H9 (cell line): ENCODE measurements at regions not wholly inside any gene's neighbourhood (a gene's known extent, or its start where the extent isn't known, plus 50 kb on each side); places are given as distances from the start of the nearest gene placed in this dataset.

Experiments used
- DNase-seq: peaks from one replicate; pipeline ENCODE4 v3.0.0-alpha.2; 2017
- H2AFZ ChIP-seq: one replicate; pipeline ENCODE4 v1.6.1; 2013; ENCODE audit warnings: mild to moderate bottlenecking, low read length, control low read depth, moderate library complexity
- H2AK5ac ChIP-seq: 2 replicates; pipeline ENCODE4 v1.6.1; 2013; ENCODE audit warnings: low read length, control low read depth, mixed read lengths; ENCODE audit not compliant: insufficient read length
- H2BK120ac ChIP-seq: one replicate; pipeline ENCODE4 v1.6.1; 2013; ENCODE audit warnings: low read depth, mild to moderate bottlenecking, low read length, control low read depth, inconsistent platforms; ENCODE audit not compliant: poor library complexity, severe bottlenecking
- H2BK12ac ChIP-seq: 2 replicates; pipeline ENCODE4 v1.6.1; 2013; ENCODE audit warnings: low read length, control low read depth, mixed read lengths, low read depth; ENCODE audit not compliant: insufficient read length
- H2BK15ac ChIP-seq: 2 replicates; pipeline ENCODE4 v1.6.1; 2013; ENCODE audit warnings: low read depth, low read length, control low read depth
- H2BK20ac ChIP-seq: one replicate; pipeline ENCODE4 v1.6.1; 2013; ENCODE audit warnings: low read depth, mild to moderate bottlenecking, low read length, control low read depth, inconsistent platforms; ENCODE audit not compliant: poor library complexity, severe bottlenecking
- H2BK5ac ChIP-seq: 2 replicates; pipeline ENCODE4 v1.6.1; 2013; ENCODE audit warnings: low read length, control low read depth, mixed read lengths; ENCODE audit not compliant: insufficient read length
- H3K14ac ChIP-seq: 2 replicates; pipeline ENCODE4 v1.6.1; 2013; ENCODE audit warnings: low read length, control low read depth; ENCODE audit not compliant: insufficient read depth
- H3K18ac ChIP-seq: 2 replicates; pipeline ENCODE4 v1.6.1; 2013; ENCODE audit warnings: low read depth, mild to moderate bottlenecking, mixed read lengths, low read length, control low read depth; ENCODE audit not compliant: insufficient read length
- H3K23ac ChIP-seq: 2 replicates; pipeline ENCODE4 v1.6.1; 2013; ENCODE audit warnings: low read length, control low read depth, mixed read lengths, low read depth; ENCODE audit not compliant: insufficient read length
- H3K23me2 ChIP-seq: 2 replicates; pipeline ENCODE4 v1.6.1; 2013; ENCODE audit warnings: low read depth, mild to moderate bottlenecking, mixed read lengths, low read length, control low read depth; ENCODE audit not compliant: insufficient read length, poor library complexity, severe bottlenecking
- H3K27ac ChIP-seq: 2 replicates; pipeline ENCODE4 v1.5.1; 2013; ENCODE audit warnings: low read length, control low read depth, mixed read lengths, low read depth; ENCODE audit not compliant: insufficient read length
- H3K27me3 ChIP-seq: 2 replicates; pipeline ENCODE4 v1.6.1; 2013; ENCODE audit warnings: low read length, control low read depth, inconsistent platforms; ENCODE audit not compliant: insufficient read depth
- H3K4ac ChIP-seq: 2 replicates; pipeline ENCODE4 v1.6.1; 2013; ENCODE audit warnings: low read depth, mild to moderate bottlenecking, control low read depth, inconsistent platforms, low read length, moderate library complexity
- H3K4me1 ChIP-seq: 2 replicates; pipeline ENCODE4 v1.6.1; 2013; ENCODE audit warnings: low read length, control low read depth, inconsistent platforms; ENCODE audit not compliant: insufficient read depth
- H3K4me2 ChIP-seq: 2 replicates; pipeline ENCODE4 v1.6.1; 2013; ENCODE audit warnings: low read length, control low read depth, mixed read lengths; ENCODE audit not compliant: insufficient read length, insufficient read depth
- H3K56ac ChIP-seq: 2 replicates; pipeline ENCODE4 v1.6.1; 2013; ENCODE audit warnings: low read depth, mild to moderate bottlenecking, mixed read lengths, low read length, control low read depth; ENCODE audit not compliant: insufficient read length
- H3K79me1 ChIP-seq: 2 replicates; pipeline ENCODE4 v1.6.1; 2013; ENCODE audit warnings: low read depth, mild to moderate bottlenecking, moderate library complexity, low read length, control low read depth, inconsistent platforms; ENCODE audit not compliant: insufficient read depth, poor library complexity, severe bottlenecking
- H3K79me2 ChIP-seq: 2 replicates; pipeline ENCODE4 v1.6.1; 2013; ENCODE audit warnings: low read length, control low read depth, inconsistent platforms; ENCODE audit not compliant: insufficient read depth
- H3K9ac ChIP-seq: 2 replicates; pipeline ENCODE4 v1.6.1; 2013; ENCODE audit warnings: low read length, control low read depth, mixed read lengths; ENCODE audit not compliant: insufficient read length; ENCODE audit errors: extremely low read depth
- H3K9me3 ChIP-seq: one replicate; pipeline ENCODE4 v1.6.1; 2013; ENCODE audit warnings: low read depth, low read length, inconsistent platforms; ENCODE audit not compliant: control insufficient read depth
- H3T11ph ChIP-seq: one replicate; pipeline ENCODE4 v1.6.1; 2013; ENCODE audit warnings: mild to moderate bottlenecking, low read length, control low read depth, inconsistent platforms
- H4K20me1 ChIP-seq: one replicate; pipeline ENCODE4 v1.6.1; 2013; ENCODE audit not compliant: control insufficient read depth, insufficient read length, insufficient read depth
- H4K5ac ChIP-seq: 2 replicates; pipeline ENCODE4 v1.6.1; 2013; ENCODE audit warnings: low read depth, mild to moderate bottlenecking, mixed read lengths, low read length, control low read depth; ENCODE audit not compliant: insufficient read length
- H4K8ac ChIP-seq: replicated peaks from 2 replicates; pipeline ENCODE4 v1.6.1; 2013; ENCODE audit warnings: low read length, control low read depth, mixed read lengths, low read depth; ENCODE audit not compliant: insufficient read length
- H4K91ac ChIP-seq: 2 replicates; pipeline ENCODE4 v1.6.1; 2013; ENCODE audit warnings: low read depth, mild to moderate bottlenecking, moderate library complexity, mixed read lengths, low read length, control low read depth; ENCODE audit not compliant: insufficient read length
- H3K27ac Mint-ChIP-seq, 3 experiments: 2 replicates in 2 of 3; 3 replicates in 1 of 3; pipeline ENCODE4 v1.8.0; 2020 to 2021; ENCODE audit warnings: mixed read lengths in 3 of 3, mild to moderate bottlenecking in 1 of 3, moderate library complexity in 1 of 3
- H3K27me3 Mint-ChIP-seq: 2 replicates; pipeline ENCODE4 v1.8.0; 2021; ENCODE audit warnings: low read depth, mild to moderate bottlenecking, moderate library complexity, mixed read lengths
- H3K36me3 Mint-ChIP-seq, 3 experiments: 2 replicates in 2 of 3; 3 replicates in 1 of 3; pipeline ENCODE4 v1.8.0; 2020 to 2021; ENCODE audit warnings: low read depth in 3 of 3, mixed read lengths in 3 of 3; ENCODE audit not compliant: insufficient read depth in 1 of 3
- H3K4me1 Mint-ChIP-seq, 2 experiments: 2 replicates each; pipeline ENCODE4 v1.8.0; 2020; ENCODE audit warnings: mixed read lengths in 2 of 2
- H3K4me3 Mint-ChIP-seq, 2 experiments: 2 replicates in 1 of 2; 3 replicates in 1 of 2; pipeline ENCODE4 v1.8.0; 2020 to 2021; ENCODE audit warnings: mild to moderate bottlenecking in 2 of 2, mixed read lengths in 2 of 2, moderate library complexity in 1 of 2
- H3K9me3 Mint-ChIP-seq, 2 experiments: 2 replicates in 1 of 2; 3 replicates in 1 of 2; pipeline ENCODE4 v1.8.0; 2020; ENCODE audit warnings: mild to moderate bottlenecking in 2 of 2, mixed read lengths in 2 of 2, moderate library complexity in 1 of 2
- WGBS: extraction: QIAGEN DNeasy Blood & Tissue Kit; methylation state at CpG from one replicate; pipeline ENCODE4 v1.1.7; 2013; ENCODE audit warnings: missing lambda C conversion rate, low lambda C conversion rate, mixed read lengths; ENCODE audit not compliant: insufficient read length; ENCODE audit errors: extremely low coverage; 5-methylcytosine and 5-hydroxymethylcytosine counted together
- TF ChIP-seq, protein P1 (sequence below): fragments of 200-600 bp; sonication (generic); conservative IDR thresholded peaks from 3 replicates; pipeline ENCODE4 v1.8.0; 2021; ENCODE audit warnings: antibody characterized with exemption, mild to moderate bottlenecking

DNA sequence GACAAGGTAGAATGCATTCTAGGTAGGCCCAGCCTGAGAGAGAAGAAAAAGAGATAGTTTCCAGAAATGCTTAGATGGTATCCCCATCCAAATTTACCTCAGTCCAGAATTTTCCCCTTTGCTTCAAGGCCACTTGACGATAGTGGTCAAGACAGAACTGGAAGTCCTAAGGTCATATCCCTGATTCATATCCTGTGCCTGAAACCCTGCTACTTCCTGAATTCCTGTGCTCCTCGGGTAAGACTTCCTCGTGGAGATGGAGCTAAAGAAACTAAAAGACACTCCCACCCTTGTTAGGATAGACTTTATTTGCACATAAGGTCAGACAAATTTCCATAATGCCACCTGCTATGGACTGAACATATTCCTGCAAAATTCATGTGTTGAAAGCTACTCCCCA, 175.9 kb downstream of the EVX1 start:
- Histone ChIP-seq H3K4ac (no peak overlapping the region), H4K91ac (no peak overlapping the region), H2BK5ac (no peak overlapping the region), H3K18ac (no peak overlapping the region), H2BK20ac (no peak overlapping the region), H3K4me2 (no peak overlapping the region), H3T11ph (no peak overlapping the region), H3K4me1 (no peaks in the 10 kb centered on the region), H4K20me1 (no peaks in the 10 kb centered on the region), H4K8ac (no peak overlapping the region), H2BK15ac (no peak overlapping the region), H2BK12ac (no peak overlapping the region), H2AK5ac (no peak overlapping the region), H2AFZ (no peak overlapping the region), H3K23ac (no peak overlapping the region), H2BK120ac (no peak overlapping the region), H4K5ac (no peak overlapping the region), H3K79me2 (no peaks in the 10 kb centered on the region), H3K27ac (no peak overlapping the region), H3K79me1 (no peaks in the 10 kb centered on the region), H3K14ac (no peak overlapping the region), H3K27me3 (no peaks in the 10 kb centered on the region), H3K56ac (no peak overlapping the region), H3K9me3 (no peaks in the 10 kb centered on the region), H3K9ac (no peak overlapping the region), H3K23me2 (no peaks in the 10 kb centered on the region)
- WGBS = no CpG with 5 or more reads among the region's 3 CpGs
- Mint-ChIP-seq H3K9me3 (no peaks in the 10 kb centered on the region), H3K4me1 (peaks cover 0 to 2% of the 10 kb centered on the region in 2 experiments; a peak in 2 of 4 replicates), H3K36me3 (no peaks in the 10 kb centered on the region), H3K27ac (peak overlapping the region in 1 of 3 experiments; percentile 27; a peak in 1 of 7 replicates), H3K4me3 (no peak overlapping the region), H3K27me3 (peaks cover 2% of the 10 kb centered on the region)
- TF ChIP-seq, protein P1, sequence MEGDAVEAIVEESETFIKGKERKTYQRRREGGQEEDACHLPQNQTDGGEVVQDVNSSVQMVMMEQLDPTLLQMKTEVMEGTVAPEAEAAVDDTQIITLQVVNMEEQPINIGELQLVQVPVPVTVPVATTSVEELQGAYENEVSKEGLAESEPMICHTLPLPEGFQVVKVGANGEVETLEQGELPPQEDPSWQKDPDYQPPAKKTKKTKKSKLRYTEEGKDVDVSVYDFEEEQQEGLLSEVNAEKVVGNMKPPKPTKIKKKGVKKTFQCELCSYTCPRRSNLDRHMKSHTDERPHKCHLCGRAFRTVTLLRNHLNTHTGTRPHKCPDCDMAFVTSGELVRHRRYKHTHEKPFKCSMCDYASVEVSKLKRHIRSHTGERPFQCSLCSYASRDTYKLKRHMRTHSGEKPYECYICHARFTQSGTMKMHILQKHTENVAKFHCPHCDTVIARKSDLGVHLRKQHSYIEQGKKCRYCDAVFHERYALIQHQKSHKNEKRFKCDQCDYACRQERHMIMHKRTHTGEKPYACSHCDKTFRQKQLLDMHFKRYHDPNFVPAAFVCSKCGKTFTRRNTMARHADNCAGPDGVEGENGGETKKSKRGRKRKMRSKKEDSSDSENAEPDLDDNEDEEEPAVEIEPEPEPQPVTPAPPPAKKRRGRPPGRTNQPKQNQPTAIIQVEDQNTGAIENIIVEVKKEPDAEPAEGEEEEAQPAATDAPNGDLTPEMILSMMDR = no peak
- no peak for DNase-seq
